Stomach (tissue), 8 donors: ENCODE measurements at regions not wholly inside any gene's neighbourhood (a gene's known extent, or its start where the extent isn't known, plus 50 kb on each side); places are given as distances from the start of the nearest gene placed in this dataset.

Experiments used
- DNase-seq, 2 donors: peaks; one replicate each; pipeline versions ENCODE4 v3.0.0 to v3.0.0-alpha.2; 2013 to 2019
- H3K27ac ChIP-seq, 5 donors: fragments of 200-600 bp in 4 of 5; sonication (generic) in 4 of 5; one replicate each; pipeline ENCODE4 v1.5.1; 2013 to 2019; ENCODE audit warnings: mild to moderate bottlenecking in 1 of 5, moderate library complexity in 1 of 5
- H3K27me3 ChIP-seq, 3 donors: fragments of 200-600 bp; sonication (generic); one replicate each; pipeline ENCODE4 v1.5.1; 2017 to 2019; ENCODE audit warnings: mixed run types in 1 of 3
- H3K36me3 ChIP-seq, 4 donors: fragments of 200-600 bp; sonication (generic); 1 replicate in 3 of 4; 2 replicates in 1 of 4; pipeline ENCODE4 v1.5.1; 2016 to 2019
- H3K4me1 ChIP-seq, 4 donors: fragments of 200-600 bp; sonication (generic); one replicate each; pipeline ENCODE4 v1.5.1; 2016 to 2019
- H3K4me3 ChIP-seq, 4 donors: fragments of 200-600 bp; sonication (generic) in 3 of 4; one replicate each; pipeline ENCODE4 v1.5.1; 2016 to 2019; ENCODE audit warnings: mild to moderate bottlenecking in 1 of 4
- H3K9me3 ChIP-seq, 4 donors: fragments of 200-600 bp; sonication (generic); one replicate each; pipeline ENCODE4 v1.5.1; 2016 to 2019
- EP300 ChIP-seq: sonication (generic); formaldehyde crosslinking; IDR thresholded peaks from one replicate; pipeline ENCODE4 v1.6.1; 2017; ENCODE audit warnings: antibody characterized with exemption
- POLR2A ChIP-seq, 4 donors: fragments of 450-650 bp; IDR thresholded peaks; one replicate each; pipeline ENCODE4 v1.6.1; 2016; ENCODE audit warnings: antibody characterized with exemption in 4 of 4, control low read depth in 2 of 4, mild to moderate bottlenecking in 1 of 4, moderate library complexity in 1 of 4
- POLR2AphosphoS5 ChIP-seq, 3 donors: sonication (generic); formaldehyde crosslinking; IDR thresholded peaks; one replicate each; pipeline ENCODE4 v1.6.1; 2016; ENCODE audit warnings: antibody characterized with exemption in 3 of 3
- WGBS, 5 donors: extraction: QIAGEN DNeasy Blood & Tissue Kit in 3 of 5; methylation state at CpG; one replicate each; pipeline versions ENCODE4 v1.1.5 to v1.1.7; 2013 to 2018; 5-methylcytosine and 5-hydroxymethylcytosine counted together
- intact Hi-C: fragments of 100-400 bp; cut with DNase I; formaldehyde crosslinking; loops from one replicate; pipeline ENCODE4 v1.15.1; 2023; ENCODE audit warnings: low total_unique reads
- TF ChIP-seq, protein P1 (sequence below), 7 experiments: fragments of 450-650 bp in 4 of 7; fragments of 200-600 bp in 3 of 7; sonication (generic) in 3 of 7; IDR thresholded peaks; one replicate each; pipeline ENCODE4 v1.5.1; 2016 to 2019; ENCODE audit warnings: antibody characterized with exemption in 7 of 7, control low read depth in 2 of 7, mild to moderate bottlenecking in 1 of 7
- donor health status: healthy with polysubstance abuse.
- donor health status: Bipolar disorder and iron deficiency.
- donor health status: healthy.

DNA sequence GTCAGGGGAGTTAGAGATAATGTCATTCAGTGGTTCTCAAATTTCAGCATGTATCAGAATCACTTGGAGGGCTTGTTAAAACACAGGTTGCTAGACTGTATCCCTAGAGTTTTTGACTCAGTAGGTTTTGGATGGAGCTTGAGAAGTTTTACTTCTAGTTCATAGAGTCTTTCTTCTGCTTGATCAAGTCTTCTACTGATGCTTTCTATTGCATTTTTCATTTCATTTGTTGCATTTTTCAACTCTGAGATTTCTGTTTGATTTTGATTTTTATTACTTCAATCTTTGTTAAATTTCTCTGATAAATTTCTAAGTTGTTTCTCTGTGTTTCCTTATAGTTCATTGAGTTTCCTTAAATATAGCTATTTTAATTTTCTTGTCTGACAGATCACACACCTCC is 361.4 kb downstream of the RAPGEF2 start:
- Histone ChIP-seq H3K36me3 (no peaks in the 10 kb centered on the region), H3K27me3 (no peaks in the 10 kb centered on the region), H3K27ac (no peak overlapping the region), H3K9me3 (peaks cover 0 to 22% (median 19%) of the 10 kb centered on the region in 4 donors), H3K4me1 (no peaks in the 10 kb centered on the region), H3K4me3 (no peak overlapping the region)
- no peak for DNase-seq
- intact Hi-C loops, result no loop called here
- TF ChIP-seq EP300, result no peak
- no peak for TF ChIP-seq POLR2AphosphoS5 (IDR thresholded peaks at IDR 0.05)
- no peak for TF ChIP-seq POLR2A (IDR thresholded peaks at IDR 0.05)
- TF ChIP-seq, protein P1, sequence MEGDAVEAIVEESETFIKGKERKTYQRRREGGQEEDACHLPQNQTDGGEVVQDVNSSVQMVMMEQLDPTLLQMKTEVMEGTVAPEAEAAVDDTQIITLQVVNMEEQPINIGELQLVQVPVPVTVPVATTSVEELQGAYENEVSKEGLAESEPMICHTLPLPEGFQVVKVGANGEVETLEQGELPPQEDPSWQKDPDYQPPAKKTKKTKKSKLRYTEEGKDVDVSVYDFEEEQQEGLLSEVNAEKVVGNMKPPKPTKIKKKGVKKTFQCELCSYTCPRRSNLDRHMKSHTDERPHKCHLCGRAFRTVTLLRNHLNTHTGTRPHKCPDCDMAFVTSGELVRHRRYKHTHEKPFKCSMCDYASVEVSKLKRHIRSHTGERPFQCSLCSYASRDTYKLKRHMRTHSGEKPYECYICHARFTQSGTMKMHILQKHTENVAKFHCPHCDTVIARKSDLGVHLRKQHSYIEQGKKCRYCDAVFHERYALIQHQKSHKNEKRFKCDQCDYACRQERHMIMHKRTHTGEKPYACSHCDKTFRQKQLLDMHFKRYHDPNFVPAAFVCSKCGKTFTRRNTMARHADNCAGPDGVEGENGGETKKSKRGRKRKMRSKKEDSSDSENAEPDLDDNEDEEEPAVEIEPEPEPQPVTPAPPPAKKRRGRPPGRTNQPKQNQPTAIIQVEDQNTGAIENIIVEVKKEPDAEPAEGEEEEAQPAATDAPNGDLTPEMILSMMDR (IDR thresholded peaks at IDR 0.05), result no peak

DNA sequence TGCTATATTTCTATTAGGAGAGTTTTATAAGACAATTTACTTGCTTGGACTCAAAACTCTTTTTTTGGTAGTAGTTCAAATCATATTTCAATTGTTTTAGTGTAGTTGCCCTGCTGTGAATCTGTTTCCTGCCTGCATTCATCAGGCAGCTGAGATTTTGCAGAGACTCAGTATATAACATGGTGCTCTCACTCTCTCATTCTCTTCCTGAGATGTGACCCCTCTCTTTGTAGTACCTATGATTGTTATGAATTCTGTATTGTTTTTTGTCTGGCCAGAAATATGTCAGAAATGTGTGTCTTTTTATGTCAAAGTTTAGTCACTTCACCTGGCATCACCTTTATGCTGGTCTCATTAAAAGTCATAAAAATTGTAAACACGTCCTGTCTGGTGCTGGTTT is 374.0 kb downstream of the RAPGEF2 start:
- no peak for DNase-seq
- intact Hi-C loops, result no loop called here
- no peak overlapping the region for H3K4me3 ChIP-seq
- no peaks in the 10 kb centered on the region for H3K27me3 ChIP-seq
- no peaks in the 10 kb centered on the region for H3K36me3 ChIP-seq
- no peaks in the 10 kb centered on the region for H3K9me3 ChIP-seq
- TF ChIP-seq POLR2AphosphoS5 (IDR thresholded peaks at IDR 0.05), result no peak
- TF ChIP-seq POLR2A (IDR thresholded peaks at IDR 0.05), result no peak
- TF ChIP-seq, protein P1 (IDR thresholded peaks at IDR 0.05), result no peak
- TF ChIP-seq EP300, result no peak
- WGBS, 5 donors, result 67 to 80% (median 75%) methylated on average over 1 of the region's 1 CpG
- no peak overlapping the region for H3K27ac ChIP-seq
- H3K4me1 ChIP-seq, result no peaks in the 10 kb centered on the region

DNA sequence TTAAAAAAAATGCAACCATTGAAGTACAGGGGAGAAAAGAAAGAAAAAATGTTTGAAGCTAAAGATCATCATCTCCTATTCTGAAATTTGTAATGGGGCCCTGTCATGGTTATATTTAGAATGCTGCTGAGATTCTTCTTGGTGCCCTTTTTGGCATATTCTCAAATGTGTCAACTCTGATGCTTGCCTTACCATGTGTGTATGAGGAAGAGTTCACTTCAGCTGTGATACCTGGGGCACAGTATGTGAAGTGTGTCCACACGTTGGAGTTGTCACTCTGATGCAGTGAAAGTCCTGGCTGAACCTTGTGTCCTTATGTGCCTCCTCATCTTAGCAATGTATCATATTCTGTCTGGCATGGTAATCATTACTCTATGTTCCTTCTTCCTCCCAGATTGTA is 377.9 kb downstream of the RAPGEF2 start:
- H3K27me3 ChIP-seq, result no peaks in the 10 kb centered on the region
- DNase-seq, result no peak
- no peaks in the 10 kb centered on the region for H3K9me3 ChIP-seq
- H3K27ac ChIP-seq, result no peak overlapping the region
- TF ChIP-seq, protein P1 (IDR thresholded peaks at IDR 0.05), result no peak
- TF ChIP-seq EP300, result no peak
- no peak for TF ChIP-seq POLR2AphosphoS5 (IDR thresholded peaks at IDR 0.05)
- no peak for TF ChIP-seq POLR2A (IDR thresholded peaks at IDR 0.05)
- WGBS, 5 donors, result 5 to 77% (median 42%) methylated on average over 1 of the region's 1 CpG
- intact Hi-C loops, result no loop called here
- H3K4me1 ChIP-seq, result no peaks in the 10 kb centered on the region
- H3K36me3 ChIP-seq, result no peaks in the 10 kb centered on the region
- H3K4me3 ChIP-seq, result no peak overlapping the region

DNA sequence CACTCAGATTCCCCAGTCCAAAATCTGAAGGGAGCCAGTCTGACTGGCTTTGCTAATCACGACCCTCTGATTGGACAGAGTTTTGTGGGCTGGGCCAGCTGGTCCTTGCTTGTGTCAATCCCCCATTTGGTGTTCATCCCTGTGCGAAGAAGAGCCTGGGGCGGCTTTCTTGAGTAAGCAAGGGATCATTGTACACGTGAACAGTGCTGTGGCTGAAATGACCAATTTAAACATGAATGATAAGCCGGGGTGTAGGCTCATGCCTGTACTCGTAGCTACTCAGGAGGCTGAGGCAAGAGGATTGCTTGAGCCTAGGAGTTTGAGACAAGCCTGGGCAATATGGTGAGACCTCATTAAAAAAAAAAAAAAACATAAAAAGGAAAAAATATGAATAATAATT is 379.1 kb downstream of the RAPGEF2 start:
- Histone ChIP-seq H3K4me3 (no peak overlapping the region), H3K4me1 (no peaks in the 10 kb centered on the region), H3K9me3 (no peaks in the 10 kb centered on the region), H3K27me3 (no peaks in the 10 kb centered on the region), H3K36me3 (no peaks in the 10 kb centered on the region), H3K27ac (no peak overlapping the region)
- WGBS, 5 donors, result 66 to 87% (median 68%) methylated on average over 6 of the region's 6 CpGs
- intact Hi-C loops, result no loop called here
- TF ChIP-seq POLR2A (IDR thresholded peaks at IDR 0.05) (no peak), POLR2AphosphoS5 (IDR thresholded peaks at IDR 0.05) (no peak), EP300 (no peak)
- TF ChIP-seq, protein P1 (IDR thresholded peaks at IDR 0.05), result no peak
- no peak for DNase-seq
